Ovary (tissue), 7 donors: ENCODE measurements at regions not wholly inside any gene's neighbourhood (a gene's known extent, or its start where the extent isn't known, plus 50 kb on each side); places are given as distances from the start of the nearest gene placed in this dataset.

ENCODE experiments used
- DNase-seq, 5 donors: peaks; one replicate each; pipeline ENCODE4 v3.0.0-alpha.2; 2019 to 2020
- H3K27ac ChIP-seq, 2 donors: fragments of 200-600 bp; one replicate each; pipeline versions ENCODE4 v1.5.1 to v1.8.0; 2019 to 2022
- H3K27me3 ChIP-seq: fragments of 200-600 bp; one replicate; pipeline ENCODE4 v1.8.0; 2022
- H3K36me3 ChIP-seq: fragments of 200-600 bp; sonication (generic); one replicate; pipeline ENCODE4 v1.5.1; 2019
- H3K4me1 ChIP-seq: one replicate; pipeline ENCODE4 v1.8.1; 2013; ENCODE audit warnings: mild to moderate bottlenecking, moderate library complexity; ENCODE audit not compliant: insufficient read depth
- H3K4me3 ChIP-seq: fragments of 200-600 bp; sonication (generic); one replicate; pipeline ENCODE4 v1.5.1; 2017
- H3K9me3 ChIP-seq, 2 donors: fragments of 200-600 bp in 1 of 2; sonication (generic) in 1 of 2; one replicate each; pipeline versions ENCODE4 v1.5.1 to v1.8.1; 2013 to 2019; ENCODE audit warnings: mild to moderate bottlenecking in 1 of 2, moderate library complexity in 1 of 2
- EP300 ChIP-seq: sonication (generic); formaldehyde crosslinking; IDR thresholded peaks from one replicate; pipeline ENCODE4 v1.6.1; 2017; ENCODE audit warnings: antibody characterized with exemption
- POLR2A ChIP-seq: fragments of 450-650 bp; IDR thresholded peaks from one replicate; pipeline ENCODE4 v1.6.1; 2017; ENCODE audit warnings: antibody characterized with exemption, mild to moderate bottlenecking, moderate library complexity
- WGBS, 3 donors: extraction: QIAGEN DNeasy Blood & Tissue Kit in 1 of 3; methylation state at CpG; one replicate each; pipeline versions ENCODE4 v1.1.5 to v1.1.7; 2013 to 2017; 5-methylcytosine and 5-hydroxymethylcytosine counted together
- intact Hi-C, 4 donors: fragments of 100-400 bp; cut with DNase I; formaldehyde crosslinking; loops; one replicate each; pipeline versions ENCODE4 v1.11.0 to v1.15.1; 2022 to 2023
- TF ChIP-seq, protein P1 (sequence below), 3 donors: fragments of 450-650 bp in 2 of 3; fragments of 200-600 bp in 1 of 3; IDR thresholded peaks; one replicate each; pipeline versions ENCODE4 v1.5.1 to v1.8.0; 2016 to 2022; ENCODE audit warnings: antibody characterized with exemption in 3 of 3, mild to moderate bottlenecking in 1 of 3
- donor health status: DM: no; HTN: no; CAD: no; lungs with moderate emphysema.
- donor health status: DM: no; HTN: no; CAD: no.
- donor health status: Bipolar disorder and iron deficiency.
- donor health status: DM: no; HTN: no; CAD: no.
- donor health status: DM: yes; HTN: yes; CAD: no.

GRCh38 chr12:39205969-39206368, 237.0 kb downstream of the KIF21A start:
- WGBS, 3 donors = 58 to 81% (median 61%) methylated on average over 4 of the region's 4 CpGs
- no peak for TF ChIP-seq EP300
- no peak for TF ChIP-seq POLR2A
- TF ChIP-seq, protein P1, sequence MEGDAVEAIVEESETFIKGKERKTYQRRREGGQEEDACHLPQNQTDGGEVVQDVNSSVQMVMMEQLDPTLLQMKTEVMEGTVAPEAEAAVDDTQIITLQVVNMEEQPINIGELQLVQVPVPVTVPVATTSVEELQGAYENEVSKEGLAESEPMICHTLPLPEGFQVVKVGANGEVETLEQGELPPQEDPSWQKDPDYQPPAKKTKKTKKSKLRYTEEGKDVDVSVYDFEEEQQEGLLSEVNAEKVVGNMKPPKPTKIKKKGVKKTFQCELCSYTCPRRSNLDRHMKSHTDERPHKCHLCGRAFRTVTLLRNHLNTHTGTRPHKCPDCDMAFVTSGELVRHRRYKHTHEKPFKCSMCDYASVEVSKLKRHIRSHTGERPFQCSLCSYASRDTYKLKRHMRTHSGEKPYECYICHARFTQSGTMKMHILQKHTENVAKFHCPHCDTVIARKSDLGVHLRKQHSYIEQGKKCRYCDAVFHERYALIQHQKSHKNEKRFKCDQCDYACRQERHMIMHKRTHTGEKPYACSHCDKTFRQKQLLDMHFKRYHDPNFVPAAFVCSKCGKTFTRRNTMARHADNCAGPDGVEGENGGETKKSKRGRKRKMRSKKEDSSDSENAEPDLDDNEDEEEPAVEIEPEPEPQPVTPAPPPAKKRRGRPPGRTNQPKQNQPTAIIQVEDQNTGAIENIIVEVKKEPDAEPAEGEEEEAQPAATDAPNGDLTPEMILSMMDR (IDR thresholded peaks at IDR 0.05) = no peak
- Histone ChIP-seq H3K27ac (no peak overlapping the region), H3K4me3 (no peak overlapping the region), H3K36me3 (no peaks in the 10 kb centered on the region), H3K4me1 (no peaks in the 10 kb centered on the region), H3K27me3 (no peaks in the 10 kb centered on the region), H3K9me3 (no peaks in the 10 kb centered on the region)
- intact Hi-C loops = no loop called here
- no peak for DNase-seq

DNA sequence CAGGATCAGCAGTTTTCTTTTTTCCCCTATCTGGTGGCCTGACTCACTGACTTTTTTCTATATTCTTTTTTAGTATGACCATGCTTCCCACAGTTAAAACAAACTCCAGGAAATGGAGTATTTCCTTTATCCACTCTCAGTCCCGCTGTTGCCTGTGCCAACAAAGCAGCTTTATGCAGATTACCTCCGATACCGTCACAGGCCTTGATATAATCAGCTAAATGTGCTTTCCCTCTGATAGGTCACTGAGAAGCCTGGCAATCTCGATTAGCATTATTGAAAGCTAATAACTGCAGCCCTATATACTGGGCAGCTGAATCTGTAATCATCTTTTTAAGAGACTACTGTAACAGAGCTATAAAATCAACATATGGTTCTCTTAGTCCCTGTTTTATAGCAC, 243.6 kb downstream of the KIF21A start:
- Histone ChIP-seq H3K27ac (no peak overlapping the region), H3K27me3 (no peaks in the 10 kb centered on the region), H3K36me3 (no peaks in the 10 kb centered on the region), H3K4me3 (no peak overlapping the region), H3K9me3 (no peaks in the 10 kb centered on the region), H3K4me1 (no peaks in the 10 kb centered on the region)
- intact Hi-C loops = no loop called here
- no peak for DNase-seq
- TF ChIP-seq EP300 (no peak), POLR2A (no peak)
- TF ChIP-seq, protein P1 (IDR thresholded peaks at IDR 0.05) = no peak
- WGBS, 3 donors = 2 to 4% (median 3%) methylated on average over 4 of the region's 4 CpGs

- H3K27me3 ChIP-seq = no peaks in the 10 kb centered on the region
- no peaks in the 10 kb centered on the region for H3K9me3 ChIP-seq
- H3K4me3 ChIP-seq = no peak overlapping the region
- no peak for TF ChIP-seq POLR2A
- TF ChIP-seq, protein P1 (IDR thresholded peaks at IDR 0.05) = no peak
- no peak for TF ChIP-seq EP300
- DNase-seq = no peak
- no peaks in the 10 kb centered on the region for H3K4me1 ChIP-seq
- H3K27ac ChIP-seq = no peak overlapping the region
- H3K36me3 ChIP-seq = no peaks in the 10 kb centered on the region
- intact Hi-C loops = no loop called here
- 95 to 96% (median 95%) methylated on average over 5 of the region's 5 CpGs for WGBS, 3 donors
These were observed 254.2 kb downstream of the KIF21A start for GRCh38 chr12:39188689-39189088.

DNA sequence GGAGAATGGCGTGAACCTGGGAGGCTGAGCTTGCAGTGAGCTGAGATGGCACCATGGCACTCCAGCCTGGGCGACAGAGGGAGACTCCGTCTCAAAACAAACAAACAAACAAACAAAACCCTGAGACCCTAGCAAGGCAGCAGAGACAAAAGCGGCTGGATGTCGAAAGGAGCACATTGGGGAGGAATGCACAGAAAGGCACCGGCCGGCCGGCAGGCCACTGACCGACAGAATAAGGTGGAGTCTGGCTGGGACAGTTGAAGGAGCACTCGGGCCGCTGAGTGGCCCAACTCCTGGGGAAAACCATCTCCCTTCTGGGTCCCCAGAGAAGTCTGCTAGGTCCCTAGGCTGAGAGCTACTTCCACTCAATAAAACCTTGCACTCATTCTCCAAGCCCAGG, 256.2 kb downstream of the KIF21A start:
- H3K9me3 ChIP-seq = no peaks in the 10 kb centered on the region
- no peaks in the 10 kb centered on the region for H3K27me3 ChIP-seq
- H3K36me3 ChIP-seq = no peaks in the 10 kb centered on the region
- H3K4me1 ChIP-seq = no peaks in the 10 kb centered on the region
- TF ChIP-seq POLR2A = no peak
- TF ChIP-seq EP300 = no peak
- TF ChIP-seq, protein P1 (IDR thresholded peaks at IDR 0.05) = no peak
- WGBS, 3 donors = 90 to 95% (median 94%) methylated on average over 11 of the region's 11 CpGs
- intact Hi-C loops = no loop called here
- no peak overlapping the region for H3K4me3 ChIP-seq
- no peak for DNase-seq
- H3K27ac ChIP-seq = no peak overlapping the region

GRCh38 chr12:39178837-39179236, 264.1 kb downstream of the KIF21A start:
- TF ChIP-seq, protein P1 (IDR thresholded peaks at IDR 0.05) = no peak
- TF ChIP-seq EP300 = no peak
- TF ChIP-seq POLR2A = no peak
- intact Hi-C loops = no loop called here
- H3K9me3 ChIP-seq = no peaks in the 10 kb centered on the region
- no peak overlapping the region for H3K27ac ChIP-seq
- H3K4me3 ChIP-seq = no peak overlapping the region
- no peak for DNase-seq
- 83 to 88% (median 85%) methylated on average over 1 of the region's 1 CpG for WGBS, 3 donors
- no peaks in the 10 kb centered on the region for H3K4me1 ChIP-seq
- no peaks in the 10 kb centered on the region for H3K27me3 ChIP-seq
- H3K36me3 ChIP-seq = no peaks in the 10 kb centered on the region
